Thyroid gland (tissue), 4 donors: ENCODE measurements at regions not wholly inside any gene's neighbourhood (a gene's known extent, or its start where the extent isn't known, plus 50 kb on each side); places are given as distances from the start of the nearest gene placed in this dataset.

Experiments
- CTCF ChIP-seq, 6 experiments: fragments of 200-600 bp in 3 of 6; fragments of 450-650 bp in 3 of 6; sonication (generic) in 3 of 6; IDR thresholded peaks; one replicate each; pipeline ENCODE4 v1.5.1; 2016 to 2019; ENCODE audit warnings: antibody characterized with exemption in 6 of 6, mild to moderate bottlenecking in 2 of 6, inconsistent platforms in 1 of 6, moderate library complexity in 1 of 6
- POLR2A ChIP-seq, 2 donors: fragments of 450-650 bp; IDR thresholded peaks; one replicate each; pipeline ENCODE4 v1.6.1; 2017; ENCODE audit warnings: antibody characterized with exemption in 2 of 2, mild to moderate bottlenecking in 2 of 2, moderate library complexity in 1 of 2

- TF ChIP-seq CTCF (IDR thresholded peaks at IDR 0.05) (no peak), POLR2A (IDR thresholded peaks at IDR 0.05) (no peak)
Measured at GRCh38 chr16:8330761-8331160, 259.6 kb downstream of the TMEM114 start.
